PC-3 (cell line): ENCODE measurements at regions not wholly inside any gene's neighbourhood (a gene's known extent, or its start where the extent isn't known, plus 50 kb on each side); places are given as distances from the start of the nearest gene placed in this dataset.

ENCODE experiments used
- ATAC-seq: fragments of 200-7000 bp; cut with Tn5 transposase; 2 replicates; pipeline ENCODE4 v1.9.1; 2020; ENCODE audit warnings: mild to moderate bottlenecking, moderate library complexity
- BruUV-seq: library from RNA; stranded (reverse); fragments of 400-500 nt; replicated peaks from 2 replicates; lab custom pipeline; 2021; lab: Mats Ljungman, UMichigan
- CTCF ChIA-PET: fragments of 300-600 bp; sonication (Branson Sonifier 250); formaldehyde crosslinking; loops from one replicate; lab custom pipeline; 2022; ENCODE audit warnings: antibody characterized with exemption; lab: Charles Lee
- POLR2A ChIA-PET: fragments of 300-600 bp; sonication (Branson Sonifier 250); formaldehyde crosslinking; loops from one replicate; lab custom pipeline; 2022; ENCODE audit warnings: antibody characterized with exemption; ENCODE audit not compliant: unreplicated experiment; lab: Charles Lee
- DNase-seq: peaks from one replicate; pipeline ENCODE4 v3.0.0-alpha.2; 2015
- H2AFZ ChIP-seq: fragments of 300-600 bp; sonication (generic); 2 replicates; pipeline ENCODE4 v1.6.0; 2016; ENCODE audit warnings: antibody characterized with exemption, low read length
- H3F3A ChIP-seq: fragments of 300-600 bp; sonication (generic); one replicate; pipeline ENCODE4 v1.6.0; 2017; ENCODE audit warnings: antibody characterized with exemption, low read length, control low read depth, mild to moderate bottlenecking; ENCODE audit not compliant: unreplicated experiment
- H3K27ac ChIP-seq: fragments of 300-600 bp; sonication (generic); 2 replicates; pipeline ENCODE4 v1.5.1; 2016; ENCODE audit warnings: mild to moderate bottlenecking, low read length
- H3K27me3 ChIP-seq: fragments of 300-600 bp; sonication (generic); 2 replicates; pipeline ENCODE4 v1.6.1; 2016; ENCODE audit warnings: low read length, mixed read lengths
- H3K36me3 ChIP-seq: fragments of 300-600 bp; sonication (generic); 2 replicates; pipeline ENCODE4 v1.6.1; 2016; ENCODE audit warnings: low read depth, mixed run types, low read length, mixed read lengths
- H3K4me1 ChIP-seq: fragments of 300-600 bp; sonication (generic); 2 replicates; pipeline ENCODE4 v1.5.1; 2016; ENCODE audit warnings: low read length; ENCODE audit not compliant: insufficient read depth
- H3K4me2 ChIP-seq: fragments of 300-600 bp; sonication (generic); 2 replicates; pipeline ENCODE4 v1.6.0; 2016; ENCODE audit warnings: low read length
- H3K4me3 ChIP-seq: fragments of 300-600 bp; sonication (generic); 2 replicates; pipeline ENCODE4 v1.5.1; 2016; ENCODE audit warnings: mild to moderate bottlenecking, low read length, mixed read lengths
- H3K79me2 ChIP-seq: fragments of 300-600 bp; sonication (generic); 2 replicates; pipeline ENCODE4 v1.6.1; 2017; ENCODE audit warnings: low read length, mixed read lengths
- H3K9ac ChIP-seq: fragments of 300-600 bp; sonication (generic); 2 replicates; pipeline ENCODE4 v1.6.0; 2016; ENCODE audit warnings: mild to moderate bottlenecking, low read length
- H3K9me2 ChIP-seq: fragments of 300-600 bp; sonication (generic); replicated peaks from 2 replicates; pipeline ENCODE4 v1.6.1; 2016; ENCODE audit warnings: mixed run types, low read length, mixed read lengths
- H3K9me3 ChIP-seq: fragments of 300-600 bp; sonication (generic); 2 replicates; pipeline ENCODE4 v1.6.1; 2016; ENCODE audit warnings: low read length, mixed read lengths
- H4K20me1 ChIP-seq: fragments of 300-600 bp; sonication (generic); 2 replicates; pipeline ENCODE4 v1.6.1; 2016; ENCODE audit warnings: low read length, mixed read lengths
- CTCF ChIP-seq: fragments of 300-600 bp; sonication (generic); conservative IDR thresholded peaks from 2 replicates; pipeline ENCODE4 v1.5.1; 2017; ENCODE audit warnings: antibody characterized with exemption, low read depth, mild to moderate bottlenecking, low read length
- EZH2 ChIP-seq: fragments of 300-600 bp; sonication (generic); IDR thresholded peaks from one replicate; pipeline ENCODE4 v1.6.1; 2017; ENCODE audit warnings: antibody characterized with exemption, mild to moderate bottlenecking, low read length; ENCODE audit not compliant: unreplicated experiment
- EZH2phosphoT487 ChIP-seq: fragments of 300-600 bp; sonication (generic); IDR thresholded peaks from 2 replicates; pipeline ENCODE4 v1.6.1; 2018; ENCODE audit warnings: mild to moderate bottlenecking, antibody characterized with exemption, low read length, borderline replicate concordance
- intact Hi-C: fragments of 100-400 bp; cut with micrococcal nuclease; formaldehyde crosslinking; loops from 2 replicates; pipeline ENCODE4 v1.9.0; 2023

GRCh38 chr3:102081572-102082289 is 232.4 kb downstream of the NFKBIZ start:
- ChIA-PET CTCF (no interaction called here), POLR2A (no interaction called here)
- Histone ChIP-seq H3F3A (no peaks in the 10 kb centered on the region), H3K4me1 (peaks cover 9% of the 10 kb centered on the region; the same call in 1 of the 2 replicates), H3K27me3 (no peaks in the 10 kb centered on the region), H3K79me2 (no peaks in the 10 kb centered on the region), H3K9ac (peak overlapping the region; percentile 14; the same call in 1 of the 2 replicates), H2AFZ (no peak overlapping the region), H3K4me3 (no peak overlapping the region), H3K27ac (peak overlapping the region; percentile 42), H4K20me1 (no peaks in the 10 kb centered on the region), H3K9me3 (no peaks in the 10 kb centered on the region), H3K36me3 (no peaks in the 10 kb centered on the region), H3K4me2 (no peak overlapping the region), H3K9me2 (no peaks in the 10 kb centered on the region)
- ATAC-seq (peak; percentile 56), DNase-seq (no peak)
- no TSS peak for BruUV-seq
- intact Hi-C loops: no loop called here
- no peak for TF ChIP-seq CTCF
- no peak for TF ChIP-seq EZH2phosphoT487
- no peak for TF ChIP-seq EZH2

- no TSS peak for BruUV-seq
- DNase-seq (no peak), ATAC-seq (no peak)
Observed at GRCh38 chr3:102083473-102083872, 234.2 kb downstream of the NFKBIZ start.

More at GRCh38 chr3:102083473-102083872, 234.2 kb downstream of the NFKBIZ start:
- Histone ChIP-seq H3K4me1 (peaks cover 9% of the 10 kb centered on the region; the same call in 1 of the 2 replicates), H3K4me2 (no peak overlapping the region), H3K79me2 (no peaks in the 10 kb centered on the region), H3K27me3 (no peaks in the 10 kb centered on the region), H3K27ac (no peak overlapping the region), H3K36me3 (no peaks in the 10 kb centered on the region), H3K4me3 (no peak overlapping the region), H3K9ac (no peak overlapping the region), H3K9me2 (no peaks in the 10 kb centered on the region), H3K9me3 (no peaks in the 10 kb centered on the region), H3F3A (no peaks in the 10 kb centered on the region), H4K20me1 (no peaks in the 10 kb centered on the region), H2AFZ (no peak overlapping the region)
- ChIA-PET CTCF (interaction anchor here (1.1 kb wide), 1 partner anchor 142 kb away, joined by 4 read pairs; no protein-coding TSS in a partner anchor), POLR2A (no interaction called here)
- TF ChIP-seq EZH2 (no peak), CTCF (no peak), EZH2phosphoT487 (no peak)
- intact Hi-C loops: no loop called here
